ENCODE measurements at regions not wholly inside any gene's neighbourhood (a gene's known extent, or its start where the extent isn't known, plus 50 kb on each side); places are given as distances from the start of the nearest gene placed in this dataset.

GRCh38 chr3:75981401-75981800, 196.1 kb upstream of the ZNF717 start:
- TF ChIP-seq, protein P1, sequence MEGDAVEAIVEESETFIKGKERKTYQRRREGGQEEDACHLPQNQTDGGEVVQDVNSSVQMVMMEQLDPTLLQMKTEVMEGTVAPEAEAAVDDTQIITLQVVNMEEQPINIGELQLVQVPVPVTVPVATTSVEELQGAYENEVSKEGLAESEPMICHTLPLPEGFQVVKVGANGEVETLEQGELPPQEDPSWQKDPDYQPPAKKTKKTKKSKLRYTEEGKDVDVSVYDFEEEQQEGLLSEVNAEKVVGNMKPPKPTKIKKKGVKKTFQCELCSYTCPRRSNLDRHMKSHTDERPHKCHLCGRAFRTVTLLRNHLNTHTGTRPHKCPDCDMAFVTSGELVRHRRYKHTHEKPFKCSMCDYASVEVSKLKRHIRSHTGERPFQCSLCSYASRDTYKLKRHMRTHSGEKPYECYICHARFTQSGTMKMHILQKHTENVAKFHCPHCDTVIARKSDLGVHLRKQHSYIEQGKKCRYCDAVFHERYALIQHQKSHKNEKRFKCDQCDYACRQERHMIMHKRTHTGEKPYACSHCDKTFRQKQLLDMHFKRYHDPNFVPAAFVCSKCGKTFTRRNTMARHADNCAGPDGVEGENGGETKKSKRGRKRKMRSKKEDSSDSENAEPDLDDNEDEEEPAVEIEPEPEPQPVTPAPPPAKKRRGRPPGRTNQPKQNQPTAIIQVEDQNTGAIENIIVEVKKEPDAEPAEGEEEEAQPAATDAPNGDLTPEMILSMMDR (IDR thresholded peaks at IDR 0.05): no peak
- TF ChIP-seq EP300 (IDR thresholded peaks at IDR 0.05; ENCODE audit: low read depth): no peak
- no peak for TF ChIP-seq POLR2A (IDR thresholded peaks at IDR 0.05)

Measured in transverse colon (tissue), 3 donors.